Mucosa of descending colon (tissue), 3 donors: ENCODE measurements at regions not wholly inside any gene's neighbourhood (a gene's known extent, or its start where the extent isn't known, plus 50 kb on each side); places are given as distances from the start of the nearest gene placed in this dataset.

Experiments used
- ATAC-seq: fragments of 200-7000 bp; cut with Tn5 transposase; one replicate; pipeline ENCODE4 v1.9.1; 2020; ENCODE audit warnings: mild to moderate bottlenecking, moderate library complexity
- DNase-seq, 3 donors: peaks; one replicate each; pipeline ENCODE4 v3.0.0-alpha.2; 2020
- H3K36me3 ChIP-seq: fragments of 200-600 bp; one replicate; pipeline ENCODE4 v1.8.0; 2021; ENCODE audit warnings: low read depth, mild to moderate bottlenecking
- H3K4me1 ChIP-seq: fragments of 200-600 bp; one replicate; pipeline ENCODE4 v1.8.0; 2021; ENCODE audit warnings: low read depth, mild to moderate bottlenecking
- H3K4me3 ChIP-seq: fragments of 200-600 bp; one replicate; pipeline ENCODE4 v1.8.0; 2021; ENCODE audit warnings: mild to moderate bottlenecking
- H3K9me3 ChIP-seq: fragments of 200-600 bp; one replicate; pipeline ENCODE4 v1.8.0; 2021; ENCODE audit warnings: mild to moderate bottlenecking
- CTCF ChIP-seq: fragments of 200-600 bp; IDR thresholded peaks from one replicate; pipeline ENCODE4 v1.8.0; 2022; ENCODE audit warnings: antibody characterized with exemption, mild to moderate bottlenecking
- intact Hi-C, 2 donors: fragments of 100-400 bp; cut with DNase I in 1 of 2; cut with micrococcal nuclease in 1 of 2; formaldehyde crosslinking; loops; one replicate each; pipeline versions ENCODE4 v1.11.0 to v1.11.1; 2022; cut with DNase I, micrococcal nuclease
- donor health status: DM: no; HTN: no; CAD: no; lungs with moderate emphysema.
- donor health status: DM: no; HTN: no; CAD: no.
- donor health status: DM: no; HTN: yes; CAD: no.

GRCh38 chr16:22753451-22753850 lies 60.5 kb upstream of the HS3ST2 start:
- DNase-seq, result no peak
- no peak for ATAC-seq
- intact Hi-C loops, result no loop called here
- Histone ChIP-seq H3K9me3 (no peaks in the 10 kb centered on the region), H3K4me3 (no peak overlapping the region), H3K36me3 (no peaks in the 10 kb centered on the region), H3K4me1 (no peaks in the 10 kb centered on the region)
- no peak for TF ChIP-seq CTCF

- no peaks in the 10 kb centered on the region for H3K36me3 ChIP-seq
- DNase-seq, result no peak
- intact Hi-C loops, result no loop called here
- TF ChIP-seq CTCF, result no peak
- no peaks in the 10 kb centered on the region for H3K9me3 ChIP-seq
- ATAC-seq, result no peak
- no peaks in the 10 kb centered on the region for H3K4me1 ChIP-seq
- no peak overlapping the region for H3K4me3 ChIP-seq
Measured at GRCh38 chr16:22754577-22754976, 59.4 kb upstream of the HS3ST2 start.

GRCh38 chr16:22757202-22757601 lies 56.8 kb upstream of the HS3ST2 start:
- no peak overlapping the region for H3K4me3 ChIP-seq
- intact Hi-C loops, result no loop called here
- TF ChIP-seq CTCF, result no peak

GRCh38 chr16:22762486-22762885 lies 51.5 kb upstream of the HS3ST2 start:
- no peaks in the 10 kb centered on the region for H3K9me3 ChIP-seq
- DNase-seq (no peak), ATAC-seq (no peak)
- intact Hi-C loops, result no loop called here
- no peak overlapping the region for H3K4me3 ChIP-seq
- no peak for TF ChIP-seq CTCF
- H3K4me1 ChIP-seq, result no peaks in the 10 kb centered on the region
- H3K36me3 ChIP-seq, result no peaks in the 10 kb centered on the region

More at GRCh38 chr16:22757202-22757601, 56.8 kb upstream of the HS3ST2 start:
- ATAC-seq (no peak), DNase-seq (no peak)
- Histone ChIP-seq H3K36me3 (no peaks in the 10 kb centered on the region), H3K9me3 (no peaks in the 10 kb centered on the region), H3K4me1 (no peaks in the 10 kb centered on the region)

- H3K36me3 ChIP-seq, result no peaks in the 10 kb centered on the region
- DNase-seq (no peak), ATAC-seq (no peak)
- no peaks in the 10 kb centered on the region for H3K9me3 ChIP-seq
- no peaks in the 10 kb centered on the region for H3K4me1 ChIP-seq
- no peak overlapping the region for H3K4me3 ChIP-seq
- intact Hi-C loops, result no loop called here
- no peak for TF ChIP-seq CTCF
Measured at GRCh38 chr16:22763437-22764080, 50.4 kb upstream of the HS3ST2 start.
